ENCODE measurements at regions not wholly inside any gene's neighbourhood (a gene's known extent, or its start where the extent isn't known, plus 50 kb on each side); places are given as distances from the start of the nearest gene placed in this dataset.

GRCh38 chr3:64828276-64828675, 140.5 kb upstream of the ADAMTS9 start:
- TF ChIP-seq POLR2AphosphoS5 (IDR thresholded peaks at IDR 0.05; ENCODE audit: borderline replicate concordance, low read depth, low read length) (no peak), EZH2 (IDR thresholded peaks at IDR 0.05) (no peak), FOXP2 (optimal IDR thresholded peaks at IDR 0.05; ENCODE audit: control extremely low read depth, extremely low read length, insufficient read depth) (no peak)

All from SK-N-MC (cell line).